ENCODE measurements at regions not wholly inside any gene's neighbourhood (a gene's known extent, or its start where the extent isn't known, plus 50 kb on each side); places are given as distances from the start of the nearest gene placed in this dataset.

- H3K9ac ChIP-seq (ENCODE audit: extremely low read depth, insufficient read length, low read length), result no peak overlapping the region
- no peak overlapping the region for H3T11ph ChIP-seq (ENCODE audit: low read length)
- DNase-seq, result no peak
- Mint-ChIP-seq H3K36me3 (ENCODE audit: insufficient read depth in 1 of 3, low read depth in 3 of 3) (no peaks in the 10 kb centered on the region), H3K4me1 (peaks cover 3 to 4% of the 10 kb centered on the region in 2 experiments; a peak in 2 of 4 replicates), H3K27ac (no peak overlapping the region), H3K9me3 (no peaks in the 10 kb centered on the region), H3K4me3 (no peak overlapping the region), H3K27me3 (ENCODE audit: low read depth) (no peaks in the 10 kb centered on the region)
- H3K4me2 ChIP-seq (ENCODE audit: insufficient read depth, insufficient read length, low read length), result no peak overlapping the region
- no peak overlapping the region for H3K4ac ChIP-seq (ENCODE audit: low read depth, low read length)
- no peaks in the 10 kb centered on the region for H4K20me1 ChIP-seq (ENCODE audit: control insufficient read depth, insufficient read depth, insufficient read length)
- no peak overlapping the region for H3K27ac ChIP-seq (ENCODE audit: insufficient read length, low read depth, low read length)
- no peaks in the 10 kb centered on the region for H3K79me1 ChIP-seq (ENCODE audit: insufficient read depth, low read depth, low read length, poor library complexity, severe bottlenecking)
- no peak overlapping the region for H3K56ac ChIP-seq (ENCODE audit: insufficient read length, low read depth, low read length)
- no peaks in the 10 kb centered on the region for H3K23me2 ChIP-seq (ENCODE audit: insufficient read length, low read depth, low read length, poor library complexity, severe bottlenecking)
- TF ChIP-seq CTCF (conservative IDR thresholded peaks at IDR 0.05), result no peak
- no peaks in the 10 kb centered on the region for H3K79me2 ChIP-seq (ENCODE audit: insufficient read depth, low read length)
- H3K14ac ChIP-seq (ENCODE audit: insufficient read depth, low read length), result no peak overlapping the region
- H2BK120ac ChIP-seq (ENCODE audit: low read depth, low read length, poor library complexity, severe bottlenecking), result no peak overlapping the region
- H2AFZ ChIP-seq (ENCODE audit: low read length), result no peak overlapping the region
- H3K18ac ChIP-seq (ENCODE audit: insufficient read length, low read depth, low read length), result no peak overlapping the region
- H3K9me3 ChIP-seq (ENCODE audit: control insufficient read depth, low read depth, low read length), result no peaks in the 10 kb centered on the region
- no peak overlapping the region for H4K91ac ChIP-seq (ENCODE audit: insufficient read length, low read depth, low read length)
- H4K8ac ChIP-seq (replicated peaks; ENCODE audit: insufficient read length, low read depth, low read length), result no peak overlapping the region
- no peak overlapping the region for H3K23ac ChIP-seq (ENCODE audit: insufficient read length, low read depth, low read length)
- no peaks in the 10 kb centered on the region; the same call in 1 of the 2 replicates for H3K4me1 ChIP-seq (ENCODE audit: insufficient read depth, low read length)
- H2AK5ac ChIP-seq (ENCODE audit: insufficient read length, low read length), result no peak overlapping the region
- H4K5ac ChIP-seq (ENCODE audit: insufficient read length, low read depth, low read length), result no peak overlapping the region
- no peak overlapping the region for H2BK12ac ChIP-seq (ENCODE audit: insufficient read length, low read depth, low read length)
- H2BK5ac ChIP-seq (ENCODE audit: insufficient read length, low read length), result no peak overlapping the region
- H2BK15ac ChIP-seq (ENCODE audit: low read depth, low read length), result no peak overlapping the region
- no peak overlapping the region for H2BK20ac ChIP-seq (ENCODE audit: low read depth, low read length, poor library complexity, severe bottlenecking)
- H3K27me3 ChIP-seq (ENCODE audit: insufficient read depth, low read length), result no peaks in the 10 kb centered on the region
Observed at GRCh38 chr1:163267962-163268361, 53.8 kb upstream of the NUF2 start.
